HepG2 (cell line): ENCODE measurements at regions not wholly inside any gene's neighbourhood (a gene's known extent, or its start where the extent isn't known, plus 50 kb on each side); places are given as distances from the start of the nearest gene placed in this dataset.

Experiments used
- ATF4 ChIP-seq, 2 experiments: fragments of 450-650 bp in 1 of 2; sonication (generic) in 1 of 2; formaldehyde crosslinking; IDR thresholded peaks; 2 replicates each; pipeline versions ENCODE4 v1.5.0 to v1.8.0; 2020 to 2022; ENCODE audit warnings: mild to moderate bottlenecking in 1 of 2, missing genetic modification reagents in 1 of 2
- HDAC2 ChIP-seq: sonication (generic); formaldehyde crosslinking; IDR thresholded peaks from 2 replicates; pipeline ENCODE4 v1.4.0; 2020; ENCODE audit warnings: missing genetic modification reagents
- HMG20B ChIP-seq: conservative IDR thresholded peaks from 2 replicates; pipeline ENCODE4 v1.6.1; 2016; ENCODE audit warnings: missing genetic modification reagents, missing compliant biosample characterization
- HOXA9 ChIP-seq: sonication (generic); formaldehyde crosslinking; IDR thresholded peaks from 2 replicates; pipeline ENCODE4 v1.8.1; 2022; ENCODE audit warnings: missing genetic modification reagents, mild to moderate bottlenecking, moderate library complexity, borderline replicate concordance
- ISL2 ChIP-seq: sonication (generic); formaldehyde crosslinking; IDR thresholded peaks from 2 replicates; pipeline ENCODE4 v1.5.0; 2020; ENCODE audit warnings: missing genetic modification reagents
- MAZ ChIP-seq, 2 experiments: sonication (generic) in 1 of 2; formaldehyde crosslinking in 1 of 2; IDR thresholded peaks; 2 replicates each; pipeline versions ENCODE4 v1.5.0 to v1.6.1; 2012 to 2020; ENCODE audit warnings: low read depth in 2 of 2, mild to moderate bottlenecking in 2 of 2, borderline replicate concordance in 1 of 2, improper control_type of control experiment in 1 of 2, low read length in 1 of 2, missing genetic modification reagents in 1 of 2, moderate library complexity in 1 of 2
- NFYB ChIP-seq: sonication (generic); formaldehyde crosslinking; IDR thresholded peaks from 2 replicates; pipeline ENCODE4 v1.4.0; 2020; ENCODE audit warnings: missing genetic modification reagents
- NFYC ChIP-seq: IDR thresholded peaks from 2 replicates; pipeline ENCODE4 v1.6.1; 2016; ENCODE audit warnings: missing genetic modification reagents, missing compliant biosample characterization
- NR2F2 ChIP-seq: IDR thresholded peaks from 2 replicates; pipeline ENCODE4 v1.6.1; 2012; ENCODE audit warnings: low read depth, inconsistent platforms, borderline replicate concordance
- PHF5A ChIP-seq: IDR thresholded peaks from one replicate; pipeline ENCODE4 v1.6.1; 2018; ENCODE audit warnings: low read depth, missing genetic modification reagents; ENCODE audit not compliant: unreplicated experiment
- SIN3A ChIP-seq: IDR thresholded peaks from 2 replicates; pipeline ENCODE4 v1.6.1; 2011; ENCODE audit warnings: low read depth, mild to moderate bottlenecking, control low read depth, low read length, borderline replicate concordance
- SMARCC2 ChIP-seq: fragments of 450-650 bp; IDR thresholded peaks from 2 replicates; pipeline ENCODE4 v1.6.1; 2017; ENCODE audit warnings: antibody characterized with exemption, mild to moderate bottlenecking
- TARDBP ChIP-seq: sonication (generic); formaldehyde crosslinking; IDR thresholded peaks from 2 replicates; pipeline ENCODE4 v1.8.0; 2022; ENCODE audit warnings: mild to moderate bottlenecking, missing genetic modification reagents
- THAP11 ChIP-seq: IDR thresholded peaks from 2 replicates; pipeline ENCODE4 v1.6.1; 2016; ENCODE audit warnings: missing biosample characterization, missing genetic modification reagents
- ZBTB8A ChIP-seq: sonication (generic); formaldehyde crosslinking; IDR thresholded peaks from 2 replicates; pipeline ENCODE4 v1.4.0; 2020; ENCODE audit warnings: mild to moderate bottlenecking, low read depth, missing genetic modification reagents, borderline replicate concordance
- ZC3H13 ChIP-seq: sonication (generic); formaldehyde crosslinking; IDR thresholded peaks from 2 replicates; pipeline ENCODE4 v1.8.1; 2023; ENCODE audit warnings: mild to moderate bottlenecking, missing genetic modification reagents, moderate library complexity
- ZFY ChIP-seq: sonication (generic); formaldehyde crosslinking; IDR thresholded peaks from 2 replicates; pipeline ENCODE4 v1.4.0; 2020; ENCODE audit warnings: missing genetic modification reagents
- ZNF121 ChIP-seq: sonication (generic); formaldehyde crosslinking; IDR thresholded peaks from 2 replicates; pipeline ENCODE4 v1.5.0; 2020; ENCODE audit warnings: mild to moderate bottlenecking, missing genetic modification reagents
- ZNF232 ChIP-seq: sonication (generic); formaldehyde crosslinking; IDR thresholded peaks from 2 replicates; pipeline ENCODE4 v1.4.0; 2020; ENCODE audit warnings: missing genetic modification reagents, borderline replicate concordance
- ZNF264 ChIP-seq: sonication (generic); formaldehyde crosslinking; IDR thresholded peaks from 2 replicates; pipeline ENCODE4 v1.4.0; 2020; ENCODE audit warnings: missing genetic modification reagents
- ZNF317 ChIP-seq: sonication (generic); formaldehyde crosslinking; IDR thresholded peaks from 2 replicates; pipeline ENCODE4 v1.5.0; 2020; ENCODE audit warnings: mild to moderate bottlenecking, missing genetic modification reagents
- ZNF335 ChIP-seq: sonication (generic); formaldehyde crosslinking; IDR thresholded peaks from 2 replicates; pipeline ENCODE4 v1.4.0; 2020; ENCODE audit warnings: missing genetic modification reagents
- ZNF574 ChIP-seq: sonication (generic); formaldehyde crosslinking; IDR thresholded peaks from 2 replicates; pipeline ENCODE4 v1.4.0; 2020; ENCODE audit warnings: missing genetic modification reagents
- ZNF724P ChIP-seq: sonication (generic); formaldehyde crosslinking; IDR thresholded peaks from 2 replicates; pipeline ENCODE4 v1.8.0; 2022; ENCODE audit warnings: missing genetic modification reagents, borderline replicate concordance
- ZNF790 ChIP-seq: sonication (generic); formaldehyde crosslinking; IDR thresholded peaks from 2 replicates; pipeline ENCODE4 v1.8.0; 2022; ENCODE audit warnings: missing genetic modification reagents, mild to moderate bottlenecking, borderline replicate concordance

GRCh38 chr2:240255811-240256703, 115.6 kb upstream of the OTOS start (continued):
- 0 out of 2 replicates have a peak, but pooled peaks have one; percentile 59 for TF ChIP-seq NR2F2
- no peak for TF ChIP-seq ZC3H13 (CRISPR knock-in tag)
- TF ChIP-seq HDAC2 (CRISPR knock-in tag): peak; percentile 84
- peak; percentile 31; the same call in 1 of the 2 replicates for TF ChIP-seq ZNF790 (CRISPR knock-in tag)
- TF ChIP-seq PHF5A (CRISPR knock-in tag): no peak
- TF ChIP-seq ISL2 (CRISPR knock-in tag): peak; percentile 63
- peak; percentile 35; the same call in 1 of the 2 replicates for TF ChIP-seq ZFY (CRISPR knock-in tag)
- peak; percentile 39; the same call in 1 of the 2 replicates for TF ChIP-seq SIN3A
- TF ChIP-seq SMARCC2: 0 out of 2 replicates have a peak, but pooled peaks have one; percentile 8
- peak; percentile 76 for TF ChIP-seq NFYB
- peak in 1 of 2 experiments; percentile 38; a peak in 1 of 4 replicates for TF ChIP-seq ATF4 (CRISPR knock-in tag; IDR thresholded peaks at IDR 0.05)
- TF ChIP-seq TARDBP: peak; percentile 75
- TF ChIP-seq MAZ (IDR thresholded peaks at IDR 0.05; ENCODE audit: borderline replicate concordance, low read depth, low read length): no peak
- TF ChIP-seq MAZ (CRISPR knock-in tag; IDR thresholded peaks at IDR 0.05; ENCODE audit: low read depth): peak; percentile 53
- TF ChIP-seq ZNF121 (CRISPR knock-in tag): 0 out of 2 replicates have a peak, but pooled peaks have one; percentile 25
- TF ChIP-seq NFYC (CRISPR knock-in tag): peak; percentile 85
- TF ChIP-seq ZNF335: peak; percentile 82
- TF ChIP-seq ZBTB8A (CRISPR knock-in tag): no peak
- 0 out of 2 replicates have a peak, but pooled peaks have one; percentile 43 for TF ChIP-seq ZNF264 (CRISPR knock-in tag)
- peak; percentile 39; the same call in 1 of the 2 replicates for TF ChIP-seq THAP11 (CRISPR knock-in tag)
- peak; percentile 44; the same call in 1 of the 2 replicates for TF ChIP-seq ZNF317 (CRISPR knock-in tag)
- 0 out of 2 replicates have a peak, but pooled peaks have one; percentile 23 for TF ChIP-seq ZNF724P (CRISPR knock-in tag)
- peak; percentile 76 for TF ChIP-seq HMG20B (CRISPR knock-in tag)
- 0 out of 2 replicates have a peak, but pooled peaks have one; percentile 60 for TF ChIP-seq ZNF232
- TF ChIP-seq ZNF574 (CRISPR knock-in tag): peak; percentile 41; the same call in 1 of the 2 replicates
- no peak for TF ChIP-seq HOXA9 (CRISPR knock-in tag)
